ENCODE measurements at regions not wholly inside any gene's neighbourhood (a gene's known extent, or its start where the extent isn't known, plus 50 kb on each side); places are given as distances from the start of the nearest gene placed in this dataset.

- DNase-seq (ENCODE audit: low read depth in 2 of 2): no peak
- TF ChIP-seq CTCF (IDR thresholded peaks at IDR 0.05; ENCODE audit: low read depth, low read length): no peak
- H3K4me3 ChIP-seq (replicated peaks in 1 of 2; ENCODE audit: low read depth in 2 of 2, low read length in 2 of 2): no peak overlapping the region
Observed at GRCh38 chr6:71048320-71049164, 91.7 kb upstream of the B3GAT2 start.

GRCh38 chr6:71049198-71049770 is 92.4 kb upstream of the B3GAT2 start:
- H3K4me3 ChIP-seq (replicated peaks in 1 of 2; ENCODE audit: low read depth in 2 of 2, low read length in 2 of 2): no peak overlapping the region
- no peak for DNase-seq (ENCODE audit: low read depth in 2 of 2)
- no peak for TF ChIP-seq CTCF (IDR thresholded peaks at IDR 0.05; ENCODE audit: low read depth, low read length)

GRCh38 chr6:71053475-71053874 is 96.6 kb upstream of the B3GAT2 start:
- H3K4me3 ChIP-seq (replicated peaks in 1 of 2; ENCODE audit: low read depth in 2 of 2, low read length in 2 of 2): no peak overlapping the region
- no peak for TF ChIP-seq CTCF (IDR thresholded peaks at IDR 0.05; ENCODE audit: low read depth, low read length)
- no peak for DNase-seq (ENCODE audit: low read depth in 2 of 2)

- TF ChIP-seq CTCF (IDR thresholded peaks at IDR 0.05; ENCODE audit: low read depth, low read length): no peak
- H3K4me3 ChIP-seq (replicated peaks in 1 of 2; ENCODE audit: low read depth in 2 of 2, low read length in 2 of 2): no peak overlapping the region
- peak in 1 of 2 donors; percentile 32 for DNase-seq (ENCODE audit: low read depth in 2 of 2)
Observed at GRCh38 chr6:71056656-71057055, 99.8 kb upstream of the B3GAT2 start.

GRCh38 chr6:71066153-71066552 is 109.3 kb upstream of the B3GAT2 start:
- no peak overlapping the region for H3K4me3 ChIP-seq (replicated peaks in 1 of 2; ENCODE audit: low read depth in 2 of 2, low read length in 2 of 2)
- no peak for DNase-seq (ENCODE audit: low read depth in 2 of 2)
- TF ChIP-seq CTCF (IDR thresholded peaks at IDR 0.05; ENCODE audit: low read depth, low read length): no peak

GRCh38 chr6:71067816-71068215 is 111.0 kb upstream of the B3GAT2 start:
- no peak for DNase-seq (ENCODE audit: low read depth in 2 of 2)
- H3K4me3 ChIP-seq (replicated peaks in 1 of 2; ENCODE audit: low read depth in 2 of 2, low read length in 2 of 2): no peak overlapping the region
- no peak for TF ChIP-seq CTCF (IDR thresholded peaks at IDR 0.05; ENCODE audit: low read depth, low read length)
